ENCODE measurements at regions not wholly inside any gene's neighbourhood (a gene's known extent, or its start where the extent isn't known, plus 50 kb on each side); places are given as distances from the start of the nearest gene placed in this dataset.

GRCh38 chr3:159887911-159888310 is 100.7 kb upstream of the IL12A start:
- dilution Hi-C loops (cut with MboI; ENCODE audit: extremely low pct_ligation_motif_present, low sequenced_read_pairs), result no loop called here
- H3K4me2 ChIP-seq (ENCODE audit: control insufficient read depth, extremely low read depth, insufficient read depth, low read depth, low read length), result no peak overlapping the region

GRCh38 chr3:159892171-159892795 is 96.4 kb upstream of the IL12A start:
- Histone ChIP-seq H4K20me1 (ENCODE audit: control insufficient read depth, extremely low read depth, insufficient read depth, low read length) (no peaks in the 10 kb centered on the region), H3K4me3 (ENCODE audit: control insufficient read depth in 2 of 3, extremely low read depth in 1 of 3, insufficient read depth in 2 of 3, low read depth in 1 of 3, low read length in 3 of 3) (no peak overlapping the region), H3K36me3 (ENCODE audit: control insufficient read depth in 2 of 2, extremely low read depth in 1 of 2, insufficient read depth in 2 of 2, low read length in 2 of 2) (peaks cover 11 to 16% of the 10 kb centered on the region in 2 experiments), H3K9me3 (ENCODE audit: control insufficient read depth, low read depth, low read length) (no peaks in the 10 kb centered on the region), H3K79me2 (ENCODE audit: control insufficient read depth, insufficient read depth, low read length) (no peaks in the 10 kb centered on the region), H3K9me1 (ENCODE audit: control insufficient read depth, extremely low read depth, insufficient read depth, low read length) (no peaks in the 10 kb centered on the region), H3K4me2 (ENCODE audit: control insufficient read depth, extremely low read depth, insufficient read depth, low read depth, low read length) (no peak overlapping the region), H3K9ac (ENCODE audit: control insufficient read depth, extremely low read depth, insufficient read depth, low read length) (no peak overlapping the region), H3K4me1 (ENCODE audit: control insufficient read depth, extremely low read depth, insufficient read depth, low read length) (no peaks in the 10 kb centered on the region), H3K27ac (ENCODE audit: control insufficient read depth, insufficient read depth, low read length) (no peak overlapping the region), H2AFZ (ENCODE audit: control insufficient read depth, low read length) (no peak overlapping the region), H3K27me3 (ENCODE audit: control insufficient read depth, extremely low read depth, insufficient read depth, low read length) (no peaks in the 10 kb centered on the region)
- DNase-seq (ENCODE audit: low read depth, low spot score), result no peak
- no peak for FAIRE-seq
- dilution Hi-C loops (cut with MboI; ENCODE audit: extremely low pct_ligation_motif_present, low sequenced_read_pairs), result no loop called here
- no peak for TF ChIP-seq CTCF (optimal IDR thresholded peaks at IDR 0.05 in 1 of 3, IDR thresholded peaks at IDR 0.05 in 1 of 3, conservative IDR thresholded peaks at IDR 0.05 in 1 of 3; ENCODE audit: extremely low read depth in 1 of 3, insufficient read depth in 2 of 3, low read length in 3 of 3)
- no peak for TF ChIP-seq EZH2 (IDR thresholded peaks at IDR 0.05; ENCODE audit: low read length)

More at GRCh38 chr3:159887911-159888310, 100.7 kb upstream of the IL12A start:
- Histone ChIP-seq H3K4me1 (ENCODE audit: control insufficient read depth, extremely low read depth, insufficient read depth, low read length) (peaks cover 9% of the 10 kb centered on the region), H3K79me2 (ENCODE audit: control insufficient read depth, insufficient read depth, low read length) (peaks cover 16% of the 10 kb centered on the region), H3K27me3 (ENCODE audit: control insufficient read depth, extremely low read depth, insufficient read depth, low read length) (no peaks in the 10 kb centered on the region), H4K20me1 (ENCODE audit: control insufficient read depth, extremely low read depth, insufficient read depth, low read length) (no peaks in the 10 kb centered on the region), H2AFZ (ENCODE audit: control insufficient read depth, low read length) (no peak overlapping the region), H3K4me3 (ENCODE audit: control insufficient read depth in 2 of 3, extremely low read depth in 1 of 3, insufficient read depth in 2 of 3, low read depth in 1 of 3, low read length in 3 of 3) (no peak overlapping the region), H3K36me3 (ENCODE audit: control insufficient read depth in 2 of 2, extremely low read depth in 1 of 2, insufficient read depth in 2 of 2, low read length in 2 of 2) (peaks cover 4 to 7% of the 10 kb centered on the region in 2 experiments), H3K9me3 (ENCODE audit: control insufficient read depth, low read depth, low read length) (no peaks in the 10 kb centered on the region), H3K27ac (ENCODE audit: control insufficient read depth, insufficient read depth, low read length) (no peak overlapping the region), H3K9ac (ENCODE audit: control insufficient read depth, extremely low read depth, insufficient read depth, low read length) (no peak overlapping the region), H3K9me1 (ENCODE audit: control insufficient read depth, extremely low read depth, insufficient read depth, low read length) (no peaks in the 10 kb centered on the region)
- FAIRE-seq, result no peak
- DNase-seq (ENCODE audit: low read depth, low spot score), result no peak
- TF ChIP-seq CTCF (optimal IDR thresholded peaks at IDR 0.05 in 1 of 3, IDR thresholded peaks at IDR 0.05 in 1 of 3, conservative IDR thresholded peaks at IDR 0.05 in 1 of 3; ENCODE audit: extremely low read depth in 1 of 3, insufficient read depth in 2 of 3, low read length in 3 of 3) (no peak), EZH2 (IDR thresholded peaks at IDR 0.05; ENCODE audit: low read length) (no peak)
